ENCODE measurements at regions not wholly inside any gene's neighbourhood (a gene's known extent, or its start where the extent isn't known, plus 50 kb on each side); places are given as distances from the start of the nearest gene placed in this dataset.

GRCh38 chr20:51219544-51219943 lies 196.6 kb upstream of the KCNG1 start:
- no peak for DNase-seq (ENCODE audit: low spot score)

GRCh38 chr20:51218603-51219002 lies 195.7 kb upstream of the KCNG1 start:
- no peak for DNase-seq (ENCODE audit: low spot score)

GRCh38 chr20:51217347-51218045 lies 194.6 kb upstream of the KCNG1 start:
- no peak for DNase-seq (ENCODE audit: low spot score)

- no peak for DNase-seq (ENCODE audit: low spot score)
Measured at GRCh38 chr20:51216850-51217249, 193.9 kb upstream of the KCNG1 start.

GRCh38 chr20:51212816-51213215 lies 189.9 kb upstream of the KCNG1 start:
- no peak for DNase-seq (ENCODE audit: low spot score)

- no peak for DNase-seq (ENCODE audit: low spot score)
Measured at GRCh38 chr20:51211191-51211590, 188.3 kb upstream of the KCNG1 start.

GRCh38 chr20:51210084-51210483 lies 187.2 kb upstream of the KCNG1 start:
- no peak for DNase-seq (ENCODE audit: low spot score)

GRCh38 chr20:51208162-51208561 lies 185.3 kb upstream of the KCNG1 start:
- DNase-seq (ENCODE audit: low spot score), result no peak

- no peak for DNase-seq (ENCODE audit: low spot score)
Measured at GRCh38 chr20:51206032-51206662, 183.2 kb upstream of the KCNG1 start.

GRCh38 chr20:51204794-51205193 lies 181.9 kb upstream of the KCNG1 start:
- no peak for DNase-seq (ENCODE audit: low spot score)

GRCh38 chr20:51204051-51204715 lies 181.3 kb upstream of the KCNG1 start:
- DNase-seq (ENCODE audit: low spot score), result no peak

GRCh38 chr20:51202304-51202703 lies 179.4 kb upstream of the KCNG1 start:
- DNase-seq (ENCODE audit: low spot score), result no peak

GRCh38 chr20:51199920-51200319 lies 177.0 kb upstream of the KCNG1 start:
- peak; percentile 39 for DNase-seq (ENCODE audit: low spot score)

- DNase-seq (ENCODE audit: low spot score), result no peak
Measured at GRCh38 chr20:51198876-51199523, 176.1 kb upstream of the KCNG1 start.

- no peak for DNase-seq (ENCODE audit: low spot score)
Measured at GRCh38 chr20:51198238-51198637, 175.3 kb upstream of the KCNG1 start.

- DNase-seq (ENCODE audit: low spot score), result no peak
Measured at GRCh38 chr20:51196991-51197651, 174.2 kb upstream of the KCNG1 start.

- no peak for DNase-seq (ENCODE audit: low spot score)
Measured at GRCh38 chr20:51195990-51196389, 173.1 kb upstream of the KCNG1 start.

- DNase-seq (ENCODE audit: low spot score), result no peak
Measured at GRCh38 chr20:51195419-51195901, 172.6 kb upstream of the KCNG1 start.

GRCh38 chr20:51193066-51193772 lies 170.3 kb upstream of the KCNG1 start:
- no peak for DNase-seq (ENCODE audit: low spot score)

- no peak for DNase-seq (ENCODE audit: low spot score)
Measured at GRCh38 chr20:51190783-51191180, 167.9 kb upstream of the KCNG1 start.

Data from SK-N-DZ (cell line).